ENCODE measurements at regions not wholly inside any gene's neighbourhood (a gene's known extent, or its start where the extent isn't known, plus 50 kb on each side); places are given as distances from the start of the nearest gene placed in this dataset.

DNA sequence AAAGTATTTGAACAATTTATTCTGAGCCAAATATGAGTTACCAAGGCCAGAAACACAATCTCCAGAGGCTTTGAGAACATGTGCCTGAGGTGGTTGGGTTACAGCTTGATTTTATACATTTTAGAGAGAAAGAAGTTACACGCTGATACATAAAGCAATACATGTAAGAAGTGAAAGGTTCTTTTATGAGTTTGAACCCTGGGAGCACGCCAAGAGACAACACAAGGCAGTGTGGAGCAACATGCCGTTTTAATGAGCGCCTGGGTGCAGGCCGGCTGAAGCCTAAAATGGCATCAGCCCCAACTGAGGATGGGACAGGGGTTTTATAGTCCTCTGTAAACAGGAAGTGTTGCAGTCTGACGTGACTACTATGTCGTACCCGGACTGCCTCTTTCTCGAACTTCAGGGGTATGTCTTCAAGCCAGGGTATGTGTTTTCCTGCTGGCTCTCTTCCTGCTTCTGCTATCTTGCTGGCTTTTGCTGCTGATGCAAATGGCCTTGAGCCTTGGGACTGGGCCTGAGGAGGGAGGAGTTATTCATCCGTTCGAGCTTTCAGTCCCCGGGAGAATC, 193.7 kb downstream of the CYLC2 start:
- CTCF ChIA-PET: no interaction called here
- Histone ChIP-seq H3K4me3 (replicated peaks in 1 of 3; ENCODE audit: insufficient read depth in 1 of 3, low read depth in 1 of 3, low read length in 3 of 3) (no peak overlapping the region), H4K20me1 (replicated peaks; ENCODE audit: control insufficient read depth, extremely low read depth, insufficient read depth, low read length) (no peaks in the 10 kb centered on the region), H3K36me3 (ENCODE audit: control insufficient read depth in 2 of 2, extremely low read depth in 1 of 2, insufficient read depth in 2 of 2, low read length in 2 of 2) (no peaks in the 10 kb centered on the region), H3K27me3 (ENCODE audit: control insufficient read depth in 2 of 2, insufficient read depth in 2 of 2, low read length in 2 of 2) (no peaks in the 10 kb centered on the region), H3K9me1 (replicated peaks; ENCODE audit: control insufficient read depth, extremely low read depth, insufficient read depth, low read length) (no peaks in the 10 kb centered on the region), H3K79me2 (ENCODE audit: control insufficient read depth, insufficient read depth, low read length) (no peaks in the 10 kb centered on the region), H3K4me2 (ENCODE audit: insufficient read depth, low read length) (no peak overlapping the region), H3K27ac (ENCODE audit: insufficient read depth, low read depth, low read length) (no peak overlapping the region), H3K9ac (replicated peaks; ENCODE audit: extremely low read depth, insufficient read depth, low read length) (no peak overlapping the region), H2AFZ (ENCODE audit: low read depth, low read length) (no peak overlapping the region), H3K9me3 (replicated peaks; ENCODE audit: control insufficient read depth, insufficient read depth, low read length) (peaks cover 2% of the 10 kb centered on the region), H3K4me1 (ENCODE audit: control insufficient read depth, extremely low read depth, insufficient read depth, low read length) (no peaks in the 10 kb centered on the region)
- POLR2A ChIA-PET: no interaction called here
- no peak for FAIRE-seq
- dilution Hi-C loops (cut with MboI; ENCODE audit: extremely low pct_ligation_motif_present, low sequenced_read_pairs): no loop called here
- TF ChIP-seq, protein P1, sequence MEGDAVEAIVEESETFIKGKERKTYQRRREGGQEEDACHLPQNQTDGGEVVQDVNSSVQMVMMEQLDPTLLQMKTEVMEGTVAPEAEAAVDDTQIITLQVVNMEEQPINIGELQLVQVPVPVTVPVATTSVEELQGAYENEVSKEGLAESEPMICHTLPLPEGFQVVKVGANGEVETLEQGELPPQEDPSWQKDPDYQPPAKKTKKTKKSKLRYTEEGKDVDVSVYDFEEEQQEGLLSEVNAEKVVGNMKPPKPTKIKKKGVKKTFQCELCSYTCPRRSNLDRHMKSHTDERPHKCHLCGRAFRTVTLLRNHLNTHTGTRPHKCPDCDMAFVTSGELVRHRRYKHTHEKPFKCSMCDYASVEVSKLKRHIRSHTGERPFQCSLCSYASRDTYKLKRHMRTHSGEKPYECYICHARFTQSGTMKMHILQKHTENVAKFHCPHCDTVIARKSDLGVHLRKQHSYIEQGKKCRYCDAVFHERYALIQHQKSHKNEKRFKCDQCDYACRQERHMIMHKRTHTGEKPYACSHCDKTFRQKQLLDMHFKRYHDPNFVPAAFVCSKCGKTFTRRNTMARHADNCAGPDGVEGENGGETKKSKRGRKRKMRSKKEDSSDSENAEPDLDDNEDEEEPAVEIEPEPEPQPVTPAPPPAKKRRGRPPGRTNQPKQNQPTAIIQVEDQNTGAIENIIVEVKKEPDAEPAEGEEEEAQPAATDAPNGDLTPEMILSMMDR (IDR thresholded peaks at IDR 0.05; ENCODE audit: extremely low read depth in 1 of 2, insufficient read depth in 1 of 2, low read depth in 1 of 2, low read length in 2 of 2): no peak
- TF ChIP-seq EZH2 (IDR thresholded peaks at IDR 0.05; ENCODE audit: borderline replicate concordance, low read depth, low read length, severe bottlenecking): no peak
- TF ChIP-seq POLR2A (IDR thresholded peaks at IDR 0.05; ENCODE audit: low read depth, low read length): no peak
- no peak for TF ChIP-seq POLR2AphosphoS5 (IDR thresholded peaks at IDR 0.05; ENCODE audit: insufficient read depth, low read depth, low read length)
- TF ChIP-seq JUN (IDR thresholded peaks at IDR 0.05; ENCODE audit: borderline replicate concordance, insufficient read depth, insufficient read length, low read depth): no peak
- no peak for TF ChIP-seq FOS (IDR thresholded peaks at IDR 0.05; ENCODE audit: borderline replicate concordance, insufficient read depth, low read length)
- no peak for TF ChIP-seq GATA2 (IDR thresholded peaks at IDR 0.05; ENCODE audit: insufficient read depth, insufficient read length, low read depth, low read length)
- TF ChIP-seq MYC (IDR thresholded peaks at IDR 0.05; ENCODE audit: low read depth, low read length): no peak
- TF ChIP-seq MAX (IDR thresholded peaks at IDR 0.05; ENCODE audit: insufficient read depth, insufficient read length): no peak
- BruUV-seq (replicated peaks): no TSS peak
- no peak for DNase-seq (ENCODE audit: low read depth, low spot score)
- intact Hi-C loops (cut with micrococcal nuclease): no loop called here
